Astrocyte of the cerebellum (primary cell): ENCODE measurements at regions not wholly inside any gene's neighbourhood (a gene's known extent, or its start where the extent isn't known, plus 50 kb on each side); places are given as distances from the start of the nearest gene placed in this dataset.
"Not testable (repeated sequence)": the region's sequence is repeated elsewhere in the genome, so short reads cannot be mapped to it uniquely, and the experiment has no call there.

Experiments used
- DNase-seq: peaks from one replicate; pipeline ENCODE4 v3.0.0-alpha.2; 2011; ENCODE audit warnings: low read depth
- H3K4me3 ChIP-seq: 2 replicates; pipeline ENCODE4 v1.5.1; 2011; ENCODE audit warnings: mild to moderate bottlenecking, low read depth, low read length, moderate library complexity
- in situ Hi-C: cut with HindIII; loops from 2 replicates; pipeline ENCODE4 v1.10.0; 2017; ENCODE audit warnings: low sequenced_read_pairs
- TF ChIP-seq, protein P1 (sequence below): IDR thresholded peaks from 2 replicates; pipeline ENCODE4 v1.5.1; 2012; ENCODE audit warnings: low read length, low read depth, moderate library complexity, mild to moderate bottlenecking; ENCODE audit errors: missing control alignments

DNA sequence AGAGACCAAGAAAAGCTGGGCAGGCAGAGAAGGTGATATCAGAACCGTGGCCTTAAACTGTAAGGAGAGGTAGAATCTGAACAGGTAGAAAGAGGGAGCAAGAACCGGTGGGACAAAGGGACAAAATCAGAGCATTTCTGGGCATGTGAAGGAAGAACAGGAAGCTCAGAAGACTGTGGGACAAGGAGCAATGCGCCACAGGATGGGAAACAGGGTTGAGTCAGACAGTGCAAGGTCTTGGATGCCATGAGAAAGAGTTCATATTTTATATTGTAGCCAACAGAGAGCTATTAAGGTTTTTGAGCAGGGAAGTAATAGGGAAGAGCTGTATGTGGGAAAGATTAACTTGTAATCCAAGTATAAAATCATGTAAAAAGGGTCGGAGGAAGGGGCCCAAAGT lies 106.4 kb upstream of the UGP2 start:
- TF ChIP-seq, protein P1, sequence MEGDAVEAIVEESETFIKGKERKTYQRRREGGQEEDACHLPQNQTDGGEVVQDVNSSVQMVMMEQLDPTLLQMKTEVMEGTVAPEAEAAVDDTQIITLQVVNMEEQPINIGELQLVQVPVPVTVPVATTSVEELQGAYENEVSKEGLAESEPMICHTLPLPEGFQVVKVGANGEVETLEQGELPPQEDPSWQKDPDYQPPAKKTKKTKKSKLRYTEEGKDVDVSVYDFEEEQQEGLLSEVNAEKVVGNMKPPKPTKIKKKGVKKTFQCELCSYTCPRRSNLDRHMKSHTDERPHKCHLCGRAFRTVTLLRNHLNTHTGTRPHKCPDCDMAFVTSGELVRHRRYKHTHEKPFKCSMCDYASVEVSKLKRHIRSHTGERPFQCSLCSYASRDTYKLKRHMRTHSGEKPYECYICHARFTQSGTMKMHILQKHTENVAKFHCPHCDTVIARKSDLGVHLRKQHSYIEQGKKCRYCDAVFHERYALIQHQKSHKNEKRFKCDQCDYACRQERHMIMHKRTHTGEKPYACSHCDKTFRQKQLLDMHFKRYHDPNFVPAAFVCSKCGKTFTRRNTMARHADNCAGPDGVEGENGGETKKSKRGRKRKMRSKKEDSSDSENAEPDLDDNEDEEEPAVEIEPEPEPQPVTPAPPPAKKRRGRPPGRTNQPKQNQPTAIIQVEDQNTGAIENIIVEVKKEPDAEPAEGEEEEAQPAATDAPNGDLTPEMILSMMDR, result no peak
- in situ Hi-C loops, result no loop called here
- DNase-seq, result no peak
- H3K4me3 ChIP-seq, result no peak overlapping the region

DNA sequence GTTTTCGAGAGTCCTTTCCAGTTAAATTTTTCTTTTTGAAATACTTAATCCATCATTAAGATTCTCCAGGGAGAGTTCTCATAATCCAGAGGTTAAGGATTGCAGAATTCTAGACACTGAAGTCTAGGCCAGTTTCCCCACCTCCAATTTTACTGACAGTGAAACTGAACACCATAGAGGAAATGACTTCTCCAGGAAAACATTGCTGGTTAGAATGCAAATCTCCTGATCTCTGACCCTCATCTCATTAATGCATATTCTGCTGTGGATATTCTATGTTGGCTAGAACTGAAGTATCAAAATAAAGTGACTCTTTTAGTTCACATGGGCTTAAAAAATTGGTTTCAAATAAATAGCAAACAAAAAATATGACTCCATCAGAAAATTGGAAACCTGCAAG lies 105.8 kb upstream of the UGP2 start:
- DNase-seq, result no peak
- TF ChIP-seq, protein P1, result no peak
- H3K4me3 ChIP-seq, result no peak overlapping the region
- in situ Hi-C loops, result no loop called here

DNA sequence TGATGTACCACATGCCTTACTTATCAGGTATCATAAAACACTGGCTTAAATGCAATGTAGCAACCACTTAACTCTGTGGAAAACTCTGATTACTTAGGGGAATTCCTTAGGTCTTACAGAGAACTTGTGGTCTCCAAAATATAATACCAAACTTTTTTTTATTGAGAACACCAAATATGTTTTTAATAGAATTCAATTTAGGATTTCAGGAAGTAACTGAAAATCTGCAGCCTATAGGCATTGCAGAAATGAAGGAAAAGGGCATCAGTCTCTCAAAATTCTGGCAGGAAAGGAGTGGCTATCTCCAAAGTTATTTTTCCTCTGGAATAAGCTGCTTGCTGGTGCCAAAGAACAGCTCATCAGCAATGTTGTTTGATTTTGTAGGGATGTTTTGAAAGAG lies 105.3 kb upstream of the UGP2 start:
- DNase-seq, result peak; percentile 12
- TF ChIP-seq, protein P1, result no peak
- in situ Hi-C loops, result no loop called here
- no peak overlapping the region for H3K4me3 ChIP-seq

DNA sequence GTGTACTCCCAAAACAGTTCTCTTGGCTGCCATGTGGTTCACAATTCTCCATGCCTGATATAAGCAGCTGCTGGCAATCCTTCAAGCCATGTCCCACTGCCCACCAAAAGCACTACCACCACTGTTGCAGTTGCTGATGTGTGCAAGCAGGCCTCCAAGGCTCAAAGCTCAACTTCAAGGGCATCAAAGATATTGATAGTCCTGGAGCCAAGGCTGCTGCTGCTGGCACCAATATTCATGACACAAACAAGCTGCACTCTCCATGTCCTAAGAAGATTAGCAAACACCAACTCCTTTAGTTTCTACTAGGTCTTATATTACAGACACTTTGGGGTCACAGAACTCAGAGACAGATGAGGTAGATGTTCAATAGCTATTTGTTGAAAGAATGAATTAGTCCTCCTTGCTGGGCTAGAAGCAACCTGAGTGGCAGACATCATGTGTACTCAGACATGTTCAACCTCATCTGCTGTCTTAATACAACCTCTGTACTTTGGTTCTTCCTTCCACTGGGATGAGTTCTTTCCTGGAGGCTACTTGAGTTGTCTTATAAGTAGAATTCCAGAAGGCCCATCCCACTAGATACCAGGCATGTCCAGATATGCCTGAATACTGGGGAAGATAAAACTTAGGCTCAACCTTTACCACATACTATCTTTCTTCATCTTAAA lies 104.5 kb upstream of the UGP2 start:
- no peak for DNase-seq
- TF ChIP-seq, protein P1, result no peak
- no peak overlapping the region for H3K4me3 ChIP-seq
- in situ Hi-C loops, result no loop called here

DNA sequence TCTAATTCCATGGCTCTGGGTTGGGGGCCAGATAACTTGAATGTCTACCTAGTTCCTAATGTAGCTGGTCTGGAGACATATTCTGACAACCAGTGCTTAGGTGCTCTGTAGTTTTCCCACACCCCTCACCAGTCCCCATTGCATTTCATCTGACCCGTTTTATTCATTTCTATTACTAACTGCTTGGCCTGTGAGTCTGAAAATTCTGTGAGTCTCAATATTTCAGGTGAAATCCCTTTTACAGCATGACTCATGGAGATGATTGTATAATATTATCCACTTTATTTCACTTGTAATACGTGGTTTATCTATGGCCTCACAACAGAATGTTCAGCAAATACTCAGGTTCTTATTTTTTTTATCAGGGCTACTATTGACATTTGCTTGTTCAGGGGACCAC lies 103.7 kb upstream of the UGP2 start:
- no peak overlapping the region for H3K4me3 ChIP-seq
- no peak for DNase-seq
- TF ChIP-seq, protein P1, result no peak
- in situ Hi-C loops, result no loop called here

DNA sequence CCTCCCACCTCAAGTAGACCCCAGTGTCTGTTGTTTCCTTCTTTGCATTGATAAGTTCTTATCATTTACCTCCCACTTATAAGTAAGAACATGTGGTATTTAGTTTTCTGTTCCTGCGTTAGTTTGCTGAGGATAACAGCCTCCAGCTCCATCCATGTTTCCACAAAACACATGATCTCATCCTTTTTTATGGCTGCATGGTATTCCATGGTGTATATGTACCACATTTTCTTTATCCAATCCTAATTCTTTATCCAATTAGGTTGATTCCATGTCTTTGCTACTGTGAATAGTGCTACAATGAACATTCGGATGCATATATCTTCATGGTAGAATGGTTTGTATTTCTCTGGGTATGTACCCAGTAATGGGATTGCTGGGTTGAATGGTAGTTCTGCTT lies 102.5 kb upstream of the UGP2 start:
- H3K4me3 ChIP-seq, DNase-seq, in situ Hi-C loops: not testable (repeated sequence)

DNA sequence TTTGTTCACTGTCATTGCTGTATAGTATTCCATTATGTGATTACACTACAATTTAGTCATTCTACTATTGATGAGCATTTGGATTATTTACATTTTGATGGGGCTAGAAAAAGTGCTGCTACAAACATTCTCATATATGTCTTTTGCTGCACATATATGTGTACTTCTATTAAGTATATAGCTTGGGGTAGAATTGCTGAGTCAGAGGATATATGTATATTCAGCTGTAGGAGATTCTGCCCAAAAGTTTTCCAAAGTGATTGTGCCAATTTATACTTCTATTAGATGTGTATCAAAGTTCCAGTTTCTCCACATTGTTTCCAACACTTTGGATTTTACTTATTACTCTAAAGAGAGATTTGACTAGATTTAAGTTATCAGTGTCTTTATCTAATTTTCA lies 101.7 kb upstream of the UGP2 start:
- H3K4me3 ChIP-seq, result no peak overlapping the region
- TF ChIP-seq, protein P1, result no peak
- in situ Hi-C loops, result no loop called here
- DNase-seq, result no peak
